Nephron (organoid): ENCODE measurements at regions not wholly inside any gene's neighbourhood (a gene's known extent, or its start where the extent isn't known, plus 50 kb on each side); places are given as distances from the start of the nearest gene placed in this dataset.

Experiments used
- H3K27ac Mint-ChIP-seq, 3 experiments: 2 replicates each; pipeline ENCODE4 v1.8.0; 2020; ENCODE audit warnings: mixed read lengths in 3 of 3, mild to moderate bottlenecking in 2 of 3, moderate library complexity in 1 of 3
- H3K27me3 Mint-ChIP-seq: 2 replicates; pipeline ENCODE4 v1.8.0; 2021; ENCODE audit warnings: low read depth, mild to moderate bottlenecking, moderate library complexity, mixed read lengths
- H3K36me3 Mint-ChIP-seq: 2 replicates; pipeline ENCODE4 v1.8.0; 2020; ENCODE audit warnings: low read depth, mixed read lengths
- H3K4me1 Mint-ChIP-seq: 2 replicates; pipeline ENCODE4 v1.8.0; 2020; ENCODE audit warnings: mixed read lengths
- H3K4me3 Mint-ChIP-seq, 3 experiments: 2 replicates each; pipeline ENCODE4 v1.8.0; 2020; ENCODE audit warnings: mild to moderate bottlenecking in 3 of 3, mixed read lengths in 3 of 3, moderate library complexity in 2 of 3
- H3K9me3 Mint-ChIP-seq: 2 replicates; pipeline ENCODE4 v1.8.0; 2020; ENCODE audit warnings: mixed read lengths
- TF ChIP-seq, protein P1 (sequence below), 3 experiments: fragments of 200-600 bp; sonication (generic); IDR thresholded peaks; one replicate each; pipeline ENCODE4 v1.5.0; 2021; ENCODE audit warnings: antibody characterized with exemption in 3 of 3; ENCODE audit not compliant: unreplicated experiment in 3 of 3

DNA sequence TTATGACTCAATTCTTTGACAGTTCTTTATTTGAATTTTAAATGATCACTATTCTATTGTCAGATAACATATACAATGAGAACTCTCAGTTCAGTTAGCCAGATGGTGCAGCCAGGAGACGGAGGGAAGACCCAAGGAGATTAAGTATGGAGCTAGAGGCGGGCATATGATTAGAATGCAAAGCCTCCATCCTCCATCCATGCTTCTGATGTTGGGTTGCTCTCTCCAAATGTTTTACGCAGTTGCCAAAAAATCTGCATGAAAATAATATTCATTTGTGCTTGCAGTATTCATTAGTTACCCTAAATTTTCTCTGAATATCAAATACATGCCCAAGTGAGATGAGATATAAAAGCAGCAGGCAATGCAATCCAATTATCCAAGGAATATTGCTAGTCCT lies 874.8 kb downstream of the C4orf33 start:
- Mint-ChIP-seq H3K4me1 (peaks cover 1% of the 10 kb centered on the region), H3K27me3 (no peaks in the 10 kb centered on the region), H3K9me3 (peaks cover 8% of the 10 kb centered on the region), H3K27ac (no peak overlapping the region), H3K36me3 (no peaks in the 10 kb centered on the region), H3K4me3 (no peak overlapping the region)
- TF ChIP-seq, protein P1, sequence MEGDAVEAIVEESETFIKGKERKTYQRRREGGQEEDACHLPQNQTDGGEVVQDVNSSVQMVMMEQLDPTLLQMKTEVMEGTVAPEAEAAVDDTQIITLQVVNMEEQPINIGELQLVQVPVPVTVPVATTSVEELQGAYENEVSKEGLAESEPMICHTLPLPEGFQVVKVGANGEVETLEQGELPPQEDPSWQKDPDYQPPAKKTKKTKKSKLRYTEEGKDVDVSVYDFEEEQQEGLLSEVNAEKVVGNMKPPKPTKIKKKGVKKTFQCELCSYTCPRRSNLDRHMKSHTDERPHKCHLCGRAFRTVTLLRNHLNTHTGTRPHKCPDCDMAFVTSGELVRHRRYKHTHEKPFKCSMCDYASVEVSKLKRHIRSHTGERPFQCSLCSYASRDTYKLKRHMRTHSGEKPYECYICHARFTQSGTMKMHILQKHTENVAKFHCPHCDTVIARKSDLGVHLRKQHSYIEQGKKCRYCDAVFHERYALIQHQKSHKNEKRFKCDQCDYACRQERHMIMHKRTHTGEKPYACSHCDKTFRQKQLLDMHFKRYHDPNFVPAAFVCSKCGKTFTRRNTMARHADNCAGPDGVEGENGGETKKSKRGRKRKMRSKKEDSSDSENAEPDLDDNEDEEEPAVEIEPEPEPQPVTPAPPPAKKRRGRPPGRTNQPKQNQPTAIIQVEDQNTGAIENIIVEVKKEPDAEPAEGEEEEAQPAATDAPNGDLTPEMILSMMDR (IDR thresholded peaks at IDR 0.05; ENCODE audit: unreplicated experiment in 3 of 3): no peak

DNA sequence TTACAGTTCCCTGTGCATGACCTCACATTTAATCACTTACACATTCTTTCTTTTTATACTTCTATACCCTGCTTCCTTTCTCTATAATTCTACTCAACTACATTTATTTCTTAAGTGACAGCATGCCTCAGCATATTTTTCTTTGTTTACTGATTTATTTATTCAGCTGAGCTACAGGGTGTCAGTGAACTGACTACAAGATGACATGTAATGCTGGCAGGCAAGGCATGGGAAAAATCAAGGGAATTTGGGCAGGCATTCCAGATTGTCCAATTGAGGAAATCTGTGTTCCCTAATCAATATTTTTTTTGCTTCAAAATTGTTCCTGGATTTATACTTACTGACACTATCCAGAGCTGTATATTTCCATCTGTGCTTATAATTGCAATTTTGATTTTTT lies 875.5 kb downstream of the C4orf33 start:
- TF ChIP-seq, protein P1 (IDR thresholded peaks at IDR 0.05; ENCODE audit: unreplicated experiment in 3 of 3): no peak
- Mint-ChIP-seq H3K9me3 (peaks cover 5% of the 10 kb centered on the region), H3K27ac (no peak overlapping the region), H3K4me1 (peaks cover 7% of the 10 kb centered on the region), H3K27me3 (no peaks in the 10 kb centered on the region), H3K4me3 (no peak overlapping the region), H3K36me3 (no peaks in the 10 kb centered on the region)

DNA sequence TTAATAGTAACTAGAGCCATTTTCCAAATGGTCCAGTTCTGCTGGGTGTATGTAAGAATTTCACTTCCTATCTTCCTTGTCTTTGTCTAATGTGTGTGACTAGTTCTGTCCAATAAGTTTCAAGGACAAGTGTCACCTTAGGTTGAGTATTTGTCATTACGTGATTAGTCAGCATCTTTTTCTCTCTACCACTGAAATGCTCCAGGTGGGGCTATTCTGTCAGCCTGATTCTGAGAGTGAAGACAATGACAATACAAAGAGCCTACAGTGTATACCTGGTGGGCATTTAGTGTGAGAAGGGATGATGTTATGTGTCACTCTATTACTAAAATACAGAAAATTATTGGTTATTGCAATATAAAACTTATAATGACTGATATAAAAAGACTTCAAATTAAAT lies 876.3 kb downstream of the C4orf33 start:
- TF ChIP-seq, protein P1 (IDR thresholded peaks at IDR 0.05; ENCODE audit: unreplicated experiment in 3 of 3): no peak
- no peak overlapping the region for H3K27ac Mint-ChIP-seq
- H3K4me1 Mint-ChIP-seq: peaks cover 9% of the 10 kb centered on the region
- H3K27me3 Mint-ChIP-seq: no peaks in the 10 kb centered on the region
- H3K36me3 Mint-ChIP-seq: no peaks in the 10 kb centered on the region
- peaks cover 4% of the 10 kb centered on the region for H3K9me3 Mint-ChIP-seq
- H3K4me3 Mint-ChIP-seq: no peak overlapping the region

DNA sequence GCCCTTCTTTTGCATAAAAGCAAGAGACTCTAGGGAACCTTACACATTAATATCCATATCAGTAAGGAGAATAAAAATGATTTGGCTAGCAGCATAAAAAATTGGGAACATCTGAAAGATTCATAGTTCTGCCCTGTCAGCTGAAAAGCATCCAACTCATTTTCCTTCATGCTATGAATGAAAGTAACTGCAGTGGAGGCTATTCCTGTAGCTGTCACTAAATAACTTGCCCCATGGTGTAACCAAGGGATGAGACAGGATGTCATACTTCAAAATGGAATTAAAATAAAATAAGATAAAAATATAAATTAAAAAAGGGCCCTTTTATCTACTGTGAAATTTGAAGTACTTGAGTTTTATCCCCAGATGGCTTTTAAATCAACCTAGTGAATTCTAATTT lies 878.8 kb downstream of the C4orf33 start:
- TF ChIP-seq, protein P1 (IDR thresholded peaks at IDR 0.05; ENCODE audit: unreplicated experiment in 3 of 3): no peak
- Mint-ChIP-seq H3K4me1 (peaks cover 9% of the 10 kb centered on the region), H3K9me3 (peaks cover 2% of the 10 kb centered on the region), H3K27me3 (no peaks in the 10 kb centered on the region), H3K4me3 (no peak overlapping the region), H3K36me3 (no peaks in the 10 kb centered on the region), H3K27ac (no peak overlapping the region)

DNA sequence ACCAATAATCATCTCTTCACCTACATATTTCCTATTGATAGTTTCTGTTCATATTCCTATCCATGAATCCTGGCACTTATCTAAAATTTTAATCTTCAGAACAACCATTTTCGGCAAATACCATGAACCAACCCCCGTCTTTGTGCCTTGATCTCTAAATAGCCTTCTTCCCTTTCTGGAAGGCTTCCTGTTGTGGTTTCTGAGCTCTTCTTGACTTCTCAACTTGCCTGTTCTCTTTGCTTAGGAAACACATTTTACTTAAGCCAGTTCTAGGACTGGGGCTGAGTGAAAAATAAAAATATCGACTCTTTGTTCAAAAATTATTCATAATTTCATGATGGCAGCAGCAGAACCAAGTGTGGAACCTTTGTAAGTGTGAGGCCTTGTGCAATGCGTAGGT lies 882.4 kb downstream of the C4orf33 start:
- no peaks in the 10 kb centered on the region for H3K9me3 Mint-ChIP-seq
- H3K27ac Mint-ChIP-seq: no peak overlapping the region
- TF ChIP-seq, protein P1 (IDR thresholded peaks at IDR 0.05; ENCODE audit: unreplicated experiment in 3 of 3): no peak
- no peaks in the 10 kb centered on the region for H3K36me3 Mint-ChIP-seq
- peaks cover 9% of the 10 kb centered on the region for H3K4me1 Mint-ChIP-seq
- H3K27me3 Mint-ChIP-seq: no peaks in the 10 kb centered on the region
- no peak overlapping the region for H3K4me3 Mint-ChIP-seq

DNA sequence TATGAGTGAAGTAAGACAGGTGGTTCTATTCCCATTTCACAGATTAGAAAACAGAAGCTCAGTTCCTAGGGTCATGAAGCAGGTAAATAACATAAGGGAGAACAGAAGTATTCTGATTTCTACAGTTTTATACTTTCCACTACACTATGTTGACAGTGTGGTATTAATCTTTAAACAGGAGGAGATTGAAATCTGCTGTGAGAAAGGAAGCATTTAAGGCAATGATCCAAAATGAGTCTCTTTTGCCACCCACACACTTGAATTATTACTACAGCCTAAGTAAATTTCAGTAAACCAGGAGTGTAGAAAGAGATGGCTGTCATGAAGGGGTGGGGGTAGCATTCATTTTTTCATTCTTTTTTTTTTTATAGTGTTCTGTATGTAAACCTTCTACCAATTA lies 893.0 kb downstream of the C4orf33 start:
- H3K4me1 Mint-ChIP-seq: no peaks in the 10 kb centered on the region
- TF ChIP-seq, protein P1 (IDR thresholded peaks at IDR 0.05; ENCODE audit: unreplicated experiment in 3 of 3): no peak
- H3K4me3 Mint-ChIP-seq: no peak overlapping the region
- no peaks in the 10 kb centered on the region for H3K36me3 Mint-ChIP-seq
- no peaks in the 10 kb centered on the region for H3K27me3 Mint-ChIP-seq
- H3K9me3 Mint-ChIP-seq: no peaks in the 10 kb centered on the region
- H3K27ac Mint-ChIP-seq: no peak overlapping the region
